H1 (cell line): ENCODE measurements at regions not wholly inside any gene's neighbourhood (a gene's known extent, or its start where the extent isn't known, plus 50 kb on each side); places are given as distances from the start of the nearest gene placed in this dataset.

Experiments
- CTCF ChIA-PET: fragments of 300-600 bp; sonication (Branson Sonifier 250); formaldehyde crosslinking; loops from one replicate; lab custom pipeline; 2021; ENCODE audit not compliant: partially characterized antibody; lab: Charles Lee
- POLR2A ChIA-PET: fragments of 300-600 bp; sonication (Branson Sonifier 250); formaldehyde crosslinking; loops from one replicate; lab custom pipeline; 2021; ENCODE audit warnings: inconsistent platforms; ENCODE audit not compliant: partially characterized antibody; lab: Charles Lee
- DNase-seq, 2 experiments: peaks; one replicate each; pipeline versions ENCODE4 v3.0.0 to v3.0.0-alpha.2; 2010 to 2022; ENCODE audit warnings: low spot score in 2 of 2, low read depth in 1 of 2, mixed read lengths in 1 of 2
- FAIRE-seq: peaks from 2 replicates; lab custom pipeline; 2011; peaks lifted over from hg19 to GRCh38; lab: Jason Lieb, UNC
- H2AFZ ChIP-seq: 2 replicates; pipeline ENCODE4 v1.8.1; 2012; ENCODE audit warnings: low read length, inconsistent platforms
- H2AK5ac ChIP-seq: 2 replicates; pipeline ENCODE4 v1.6.1; 2013; ENCODE audit warnings: low read depth, low read length
- H2BK120ac ChIP-seq: replicated peaks from 2 replicates; pipeline ENCODE3; 2013; ENCODE audit warnings: low read depth, low read length, inconsistent platforms
- H2BK12ac ChIP-seq: 2 replicates; pipeline ENCODE4 v1.6.1; 2013; ENCODE audit warnings: low read depth, low read length
- H2BK15ac ChIP-seq: 2 replicates; pipeline ENCODE4 v1.6.1; 2013; ENCODE audit warnings: low read length
- H2BK20ac ChIP-seq: 2 replicates; pipeline ENCODE4 v1.6.1; 2013; ENCODE audit warnings: low read length
- H2BK5ac ChIP-seq: 2 replicates; pipeline ENCODE4 v1.6.1; 2013; ENCODE audit warnings: low read depth, low read length
- H3K14ac ChIP-seq: 2 replicates; pipeline ENCODE4 v1.6.1; 2013; ENCODE audit warnings: inconsistent platforms; ENCODE audit not compliant: insufficient read length
- H3K18ac ChIP-seq: 2 replicates; pipeline ENCODE4 v1.6.1; 2013; ENCODE audit warnings: low read length; ENCODE audit errors: extremely low read depth
- H3K23ac ChIP-seq: 2 replicates; pipeline ENCODE4 v1.6.1; 2013; ENCODE audit warnings: inconsistent platforms; ENCODE audit not compliant: insufficient read length
- H3K23me2 ChIP-seq: 2 replicates; pipeline ENCODE4 v1.6.1; 2013; ENCODE audit warnings: low read depth, low read length
- H3K27ac ChIP-seq: 2 replicates; pipeline ENCODE4 v1.6.1; 2011; ENCODE audit warnings: low read depth, low read length, inconsistent platforms
- H3K27me3 ChIP-seq, 4 experiments: replicated peaks in 1 of 4; 1 replicate in 1 of 4; 2 replicates in 3 of 4; pipeline versions ENCODE4 v1.6.1 to v1.8.1; 2011 to 2013; ENCODE audit warnings: low read length in 3 of 4, mild to moderate bottlenecking in 3 of 4, inconsistent platforms in 2 of 4, mixed read lengths in 2 of 4, moderate library complexity in 1 of 4; ENCODE audit not compliant: control insufficient read depth in 3 of 4, insufficient read depth in 3 of 4; ENCODE audit errors: extremely low read depth in 1 of 4
- H3K36me3 ChIP-seq, 4 experiments: 2 replicates each; pipeline versions ENCODE4 v1.6.1 to v1.8.1; 2011 to 2013; ENCODE audit warnings: mild to moderate bottlenecking in 4 of 4, low read length in 3 of 4, moderate library complexity in 2 of 4, control low read depth in 1 of 4, inconsistent platforms in 1 of 4; ENCODE audit not compliant: insufficient read depth in 4 of 4, control insufficient read depth in 2 of 4
- H3K4ac ChIP-seq: replicated peaks from 2 replicates; pipeline ENCODE3; 2013; ENCODE audit warnings: low read length, low read depth, mixed read lengths, inconsistent platforms; ENCODE audit not compliant: insufficient read length
- H3K4me1 ChIP-seq, 4 experiments: replicated peaks in 1 of 4; 1 replicate in 1 of 4; 2 replicates in 3 of 4; pipeline versions ENCODE4 v1.6.1 to v1.8.1; 2011 to 2013; ENCODE audit warnings: low read length in 3 of 4, inconsistent platforms in 2 of 4, mixed read lengths in 1 of 4; ENCODE audit not compliant: insufficient read depth in 4 of 4, control insufficient read depth in 3 of 4
- H3K4me2 ChIP-seq, 2 experiments: 2 replicates each; pipeline versions ENCODE4 v1.6.1 to v1.8.1; 2011 to 2013; ENCODE audit warnings: low read depth in 2 of 2, low read length in 2 of 2, control low read depth in 1 of 2, inconsistent platforms in 1 of 2, mild to moderate bottlenecking in 1 of 2; ENCODE audit not compliant: insufficient read depth in 1 of 2
- H3K4me3 ChIP-seq, 4 experiments: fragments of 200-600, 300-600 bp in 1 of 4; sonication (generic), shearing (Covaris generic), sonication (Bioruptor Twin) in 1 of 4; 2 replicates each; pipeline versions ENCODE4 v1.5.1 to v1.8.1; 2011 to 2016; ENCODE audit warnings: low read length in 4 of 4, low read depth in 3 of 4, control low read depth in 2 of 4, inconsistent platforms in 2 of 4, mild to moderate bottlenecking in 2 of 4, mixed read lengths in 1 of 4, moderate library complexity in 1 of 4; ENCODE audit not compliant: insufficient read depth in 2 of 4; ENCODE audit errors: extremely low read depth in 1 of 4
- H3K56ac ChIP-seq: replicated peaks from 2 replicates; pipeline ENCODE3; 2013; ENCODE audit warnings: low read depth, mild to moderate bottlenecking, mixed read lengths, low read length, inconsistent platforms; ENCODE audit not compliant: insufficient read length
- H3K79me1 ChIP-seq: 2 replicates; pipeline ENCODE4 v1.6.1; 2013; ENCODE audit warnings: low read depth, low read length, control low read depth
- H3K79me2 ChIP-seq, 2 experiments: 2 replicates each; pipeline versions ENCODE4 v1.6.1 to v1.8.1; 2012 to 2013; ENCODE audit warnings: low read length in 2 of 2, mild to moderate bottlenecking in 2 of 2, inconsistent platforms in 1 of 2; ENCODE audit not compliant: insufficient read depth in 2 of 2, control insufficient read depth in 1 of 2
- H3K9ac ChIP-seq, 4 experiments: replicated peaks in 1 of 4; 1 replicate in 1 of 4; 2 replicates in 3 of 4; pipeline versions ENCODE4 v1.6.1 to v1.8.1; 2011 to 2013; ENCODE audit warnings: low read depth in 3 of 4, low read length in 3 of 4, control low read depth in 2 of 4, mild to moderate bottlenecking in 2 of 4, moderate library complexity in 2 of 4, inconsistent platforms in 1 of 4; ENCODE audit errors: extremely low read depth in 1 of 4
- H3K9me3 ChIP-seq, 2 experiments: 2 replicates each; pipeline versions ENCODE4 v1.6.1 to v1.8.1; 2012 to 2013; ENCODE audit warnings: mild to moderate bottlenecking in 2 of 2, moderate library complexity in 2 of 2, control low read depth in 1 of 2, inconsistent platforms in 1 of 2, low read depth in 1 of 2, low read length in 1 of 2, mixed read lengths in 1 of 2; ENCODE audit not compliant: insufficient read depth in 2 of 2
- H4K20me1 ChIP-seq, 2 experiments: replicated peaks in 1 of 2; 2 replicates each; pipeline versions ENCODE3 to v1.8.1; 2011 to 2013; ENCODE audit warnings: inconsistent platforms in 2 of 2, low read length in 2 of 2, mild to moderate bottlenecking in 1 of 2; ENCODE audit not compliant: insufficient read depth in 2 of 2, control insufficient read depth in 1 of 2
- H4K5ac ChIP-seq: 2 replicates; pipeline ENCODE4 v1.6.1; 2013; ENCODE audit warnings: low read length, low read depth, mixed read lengths, inconsistent platforms; ENCODE audit not compliant: insufficient read length
- H4K8ac ChIP-seq: 2 replicates; pipeline ENCODE4 v1.8.0; 2013; ENCODE audit warnings: mild to moderate bottlenecking, moderate library complexity, low read length, inconsistent platforms; ENCODE audit not compliant: insufficient read depth; ENCODE audit errors: extremely low read depth
- H4K91ac ChIP-seq: replicated peaks from 2 replicates; pipeline ENCODE3; 2013; ENCODE audit warnings: low read length, mixed read lengths, inconsistent platforms; ENCODE audit not compliant: insufficient read length
- CBX5 ChIP-seq: fragments of 300-800, 300-1000 bp; sonication (generic); IDR thresholded peaks from 2 replicates; pipeline ENCODE4 v1.7.1; 2016; ENCODE audit warnings: antibody characterized with exemption, low read length, low read depth
- HDAC6 ChIP-seq: IDR thresholded peaks from one replicate; pipeline ENCODE4 v1.7.1; 2012; ENCODE audit warnings: low read depth, mild to moderate bottlenecking, inconsistent platforms, low read length, moderate library complexity
- JUN ChIP-seq: IDR thresholded peaks from 2 replicates; pipeline ENCODE4 v1.6.1; 2011; ENCODE audit warnings: low read depth, mild to moderate bottlenecking, improper control_type of control experiment, low read length
- KDM5A ChIP-seq: fragments of 200-600 bp; IDR thresholded peaks from 2 replicates; pipeline ENCODE4 v1.7.1; 2012; ENCODE audit warnings: mild to moderate bottlenecking, low read length, inconsistent platforms, mixed read lengths
- POLR2AphosphoS5 ChIP-seq: IDR thresholded peaks from 2 replicates; pipeline ENCODE4 v1.6.1; 2011; ENCODE audit warnings: low read depth, low read length
- SP1 ChIP-seq: IDR thresholded peaks from 2 replicates; pipeline ENCODE4 v1.6.1; 2011; ENCODE audit warnings: low read depth, low read length
- SP2 ChIP-seq: IDR thresholded peaks from 2 replicates; pipeline ENCODE4 v1.6.1; 2012; ENCODE audit warnings: mild to moderate bottlenecking, low read length, inconsistent platforms
- SP4 ChIP-seq: IDR thresholded peaks from 2 replicates; pipeline ENCODE4 v1.6.1; 2012; ENCODE audit warnings: low read length, inconsistent platforms
- SRF ChIP-seq: IDR thresholded peaks from 2 replicates; pipeline ENCODE4 v1.6.1; 2011; ENCODE audit warnings: mild to moderate bottlenecking, low read depth, low read length, moderate library complexity
- WGBS, 2 experiments: shearing (Covaris generic) in 1 of 2; methylation state at CpG; one replicate each; pipeline versions ENCODE4 v1.1.6 to v1.1.7; 2013 to 2015; ENCODE audit warnings: low lambda C conversion rate in 2 of 2, mixed read lengths in 2 of 2, inconsistent platforms in 1 of 2, low coverage in 1 of 2, missing lambda C conversion rate in 1 of 2; ENCODE audit not compliant: insufficient replicate concordance in 2 of 2, insufficient coverage in 1 of 2, insufficient read length in 1 of 2; ENCODE audit errors: extremely low coverage in 1 of 2, missing lambda C conversion rate in 1 of 2; 5-methylcytosine and 5-hydroxymethylcytosine counted together
- TF ChIP-seq, protein P1 (sequence below), 3 experiments: IDR thresholded peaks; 1 replicate in 2 of 3; 2 replicates in 1 of 3; pipeline versions ENCODE4 v1.5.1 to v1.6.1; 2011; ENCODE audit warnings: low read length in 3 of 3, mild to moderate bottlenecking in 3 of 3, inconsistent platforms in 2 of 3, low read depth in 1 of 3, moderate library complexity in 1 of 3; ENCODE audit not compliant: insufficient read depth in 1 of 3; ENCODE audit errors: control extremely low read depth in 1 of 3

DNA sequence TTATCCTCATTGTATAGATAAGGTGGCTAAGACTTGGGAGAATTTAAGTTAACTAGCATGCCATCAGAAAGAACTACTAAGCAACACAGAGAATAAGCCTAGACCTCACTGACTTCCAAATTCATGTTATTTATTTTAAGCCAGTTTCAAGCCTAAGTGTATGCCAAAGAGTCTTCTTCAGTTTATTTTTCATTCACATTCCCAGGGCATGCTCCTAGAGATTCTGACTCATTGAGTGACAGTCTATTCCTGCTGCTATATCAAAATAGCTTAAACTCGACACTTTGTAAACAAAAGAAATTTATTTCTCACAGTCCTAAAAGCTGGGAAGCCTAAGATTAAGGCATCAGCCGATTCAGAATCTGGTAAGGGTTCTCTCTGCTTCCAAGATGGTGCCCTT, 467.1 kb downstream of the MBD2 start:
- POLR2A ChIA-PET: no interaction called here
- Histone ChIP-seq H4K91ac (no peak overlapping the region), H3K79me2 (no peaks in the 10 kb centered on the region), H3K4me2 (no peak overlapping the region), H2BK15ac (no peak overlapping the region), H2BK20ac (no peak overlapping the region), H3K79me1 (no peaks in the 10 kb centered on the region), H3K23me2 (no peaks in the 10 kb centered on the region), H2BK12ac (no peak overlapping the region), H4K20me1 (no peaks in the 10 kb centered on the region), H3K9me3 (no peaks in the 10 kb centered on the region), H4K8ac (no peak overlapping the region), H2AK5ac (no peak overlapping the region), H3K56ac (no peak overlapping the region), H2BK120ac (no peak overlapping the region), H2AFZ (no peak overlapping the region), H3K4me1 (no peaks in the 10 kb centered on the region), H3K27me3 (no peaks in the 10 kb centered on the region), H3K18ac (no peak overlapping the region), H3K23ac (no peak overlapping the region), H3K4ac (no peak overlapping the region), H3K4me3 (no peak overlapping the region), H3K36me3 (no peaks in the 10 kb centered on the region), H3K9ac (no peak overlapping the region), H4K5ac (no peak overlapping the region), H2BK5ac (no peak overlapping the region), H3K27ac (no peak overlapping the region), H3K14ac (no peak overlapping the region)
- no peak for FAIRE-seq
- TF ChIP-seq JUN (no peak), CBX5 (no peak), HDAC6 (no peak), SP4 (no peak), SP2 (no peak), POLR2AphosphoS5 (no peak), SP1 (no peak), KDM5A (no peak), SRF (no peak)
- TF ChIP-seq, protein P1, sequence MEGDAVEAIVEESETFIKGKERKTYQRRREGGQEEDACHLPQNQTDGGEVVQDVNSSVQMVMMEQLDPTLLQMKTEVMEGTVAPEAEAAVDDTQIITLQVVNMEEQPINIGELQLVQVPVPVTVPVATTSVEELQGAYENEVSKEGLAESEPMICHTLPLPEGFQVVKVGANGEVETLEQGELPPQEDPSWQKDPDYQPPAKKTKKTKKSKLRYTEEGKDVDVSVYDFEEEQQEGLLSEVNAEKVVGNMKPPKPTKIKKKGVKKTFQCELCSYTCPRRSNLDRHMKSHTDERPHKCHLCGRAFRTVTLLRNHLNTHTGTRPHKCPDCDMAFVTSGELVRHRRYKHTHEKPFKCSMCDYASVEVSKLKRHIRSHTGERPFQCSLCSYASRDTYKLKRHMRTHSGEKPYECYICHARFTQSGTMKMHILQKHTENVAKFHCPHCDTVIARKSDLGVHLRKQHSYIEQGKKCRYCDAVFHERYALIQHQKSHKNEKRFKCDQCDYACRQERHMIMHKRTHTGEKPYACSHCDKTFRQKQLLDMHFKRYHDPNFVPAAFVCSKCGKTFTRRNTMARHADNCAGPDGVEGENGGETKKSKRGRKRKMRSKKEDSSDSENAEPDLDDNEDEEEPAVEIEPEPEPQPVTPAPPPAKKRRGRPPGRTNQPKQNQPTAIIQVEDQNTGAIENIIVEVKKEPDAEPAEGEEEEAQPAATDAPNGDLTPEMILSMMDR (IDR thresholded peaks at IDR 0.05; ENCODE audit: control extremely low read depth in 1 of 3, insufficient read depth in 1 of 3, low read depth in 1 of 3, low read length in 3 of 3): no peak
- WGBS, 2 experiments: 96% methylated on average over 2 of the region's 2 CpGs; no CpG with 5 or more reads in 1 of the 2 experiments
- CTCF ChIA-PET: no interaction called here
- DNase-seq: no peak
